Astrocyte (in vitro differentiated cells and primary cell): ENCODE measurements at regions not wholly inside any gene's neighbourhood (a gene's known extent, or its start where the extent isn't known, plus 50 kb on each side); places are given as distances from the start of the nearest gene placed in this dataset.

Experiments used
- EZH2 ChIP-seq: IDR thresholded peaks from 2 replicates; pipeline ENCODE4 v1.6.1; 2012; ENCODE audit warnings: mild to moderate bottlenecking, low read length, inconsistent platforms; ENCODE audit not compliant: insufficient read depth
- TF ChIP-seq, protein P1 (sequence below): IDR thresholded peaks from 2 replicates; pipeline ENCODE4 v1.5.1; 2011; ENCODE audit warnings: low read depth, mild to moderate bottlenecking, inconsistent platforms, low read length, moderate library complexity; ENCODE audit not compliant: insufficient read depth

DNA sequence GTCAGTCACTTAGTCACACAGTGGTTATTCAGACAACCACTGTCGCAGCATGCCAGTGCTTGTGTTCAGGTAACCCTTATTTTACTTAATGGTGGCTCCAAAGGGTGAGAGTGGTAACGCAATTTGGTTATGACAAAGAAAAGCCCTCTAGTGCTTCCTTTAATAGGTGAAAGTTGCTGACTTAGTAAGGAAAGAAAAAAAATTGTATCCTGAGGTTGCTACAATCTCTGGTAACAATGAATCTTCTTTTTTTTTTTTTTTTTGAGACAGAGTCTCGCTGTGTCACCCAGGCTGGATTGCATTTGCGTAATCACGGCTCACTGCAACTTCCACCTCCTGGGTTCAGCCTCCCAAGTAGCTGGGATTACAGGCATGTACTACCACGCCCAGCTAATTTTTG lies 64.5 kb downstream of the C11orf91 start:
- TF ChIP-seq, protein P1, sequence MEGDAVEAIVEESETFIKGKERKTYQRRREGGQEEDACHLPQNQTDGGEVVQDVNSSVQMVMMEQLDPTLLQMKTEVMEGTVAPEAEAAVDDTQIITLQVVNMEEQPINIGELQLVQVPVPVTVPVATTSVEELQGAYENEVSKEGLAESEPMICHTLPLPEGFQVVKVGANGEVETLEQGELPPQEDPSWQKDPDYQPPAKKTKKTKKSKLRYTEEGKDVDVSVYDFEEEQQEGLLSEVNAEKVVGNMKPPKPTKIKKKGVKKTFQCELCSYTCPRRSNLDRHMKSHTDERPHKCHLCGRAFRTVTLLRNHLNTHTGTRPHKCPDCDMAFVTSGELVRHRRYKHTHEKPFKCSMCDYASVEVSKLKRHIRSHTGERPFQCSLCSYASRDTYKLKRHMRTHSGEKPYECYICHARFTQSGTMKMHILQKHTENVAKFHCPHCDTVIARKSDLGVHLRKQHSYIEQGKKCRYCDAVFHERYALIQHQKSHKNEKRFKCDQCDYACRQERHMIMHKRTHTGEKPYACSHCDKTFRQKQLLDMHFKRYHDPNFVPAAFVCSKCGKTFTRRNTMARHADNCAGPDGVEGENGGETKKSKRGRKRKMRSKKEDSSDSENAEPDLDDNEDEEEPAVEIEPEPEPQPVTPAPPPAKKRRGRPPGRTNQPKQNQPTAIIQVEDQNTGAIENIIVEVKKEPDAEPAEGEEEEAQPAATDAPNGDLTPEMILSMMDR = no peak
- no peak for TF ChIP-seq EZH2
